ENCODE measurements at regions not wholly inside any gene's neighbourhood (a gene's known extent, or its start where the extent isn't known, plus 50 kb on each side); places are given as distances from the start of the nearest gene placed in this dataset.

DNA sequence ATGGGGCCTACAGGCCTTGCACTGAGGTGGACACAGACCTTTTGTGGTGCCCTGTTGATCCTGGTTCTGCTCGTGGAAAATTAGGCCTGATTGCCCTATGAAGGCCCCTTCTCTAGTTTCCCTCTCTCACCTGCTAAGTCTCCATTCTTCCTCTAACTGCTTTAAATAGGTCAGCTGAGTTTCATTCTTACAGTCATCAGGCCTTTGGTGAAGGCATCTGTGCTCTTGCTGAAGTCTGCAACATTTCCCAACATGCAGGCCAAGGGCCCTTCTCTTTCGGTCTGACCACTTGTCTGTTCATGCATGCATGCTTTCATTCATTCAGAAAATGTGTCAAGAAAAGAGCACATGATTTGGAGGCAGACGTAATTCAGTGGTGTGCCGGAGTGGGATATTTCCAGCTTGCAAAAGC, 244.0 kb downstream of the BUB3 start:
- Histone ChIP-seq H3K4me1 (ENCODE audit: control insufficient read depth, extremely low read depth, insufficient read depth, low read length) (no peaks in the 10 kb centered on the region), H3K9me1 (ENCODE audit: control insufficient read depth, extremely low read depth, insufficient read depth, low read length) (no peaks in the 10 kb centered on the region), H3K4me3 (ENCODE audit: control insufficient read depth in 2 of 3, extremely low read depth in 1 of 3, insufficient read depth in 2 of 3, low read depth in 1 of 3, low read length in 3 of 3) (no peak overlapping the region), H3K9me3 (ENCODE audit: control insufficient read depth, low read depth, low read length) (no peaks in the 10 kb centered on the region), H3K27ac (ENCODE audit: control insufficient read depth, insufficient read depth, low read length) (no peak overlapping the region), H3K79me2 (ENCODE audit: control insufficient read depth, insufficient read depth, low read length) (no peaks in the 10 kb centered on the region), H4K20me1 (ENCODE audit: control insufficient read depth, extremely low read depth, insufficient read depth, low read length) (no peaks in the 10 kb centered on the region), H3K4me2 (ENCODE audit: control insufficient read depth, extremely low read depth, insufficient read depth, low read depth, low read length) (no peak overlapping the region), H3K36me3 (ENCODE audit: control insufficient read depth in 2 of 2, extremely low read depth in 1 of 2, insufficient read depth in 2 of 2, low read length in 2 of 2) (no peaks in the 10 kb centered on the region), H3K9ac (ENCODE audit: control insufficient read depth, extremely low read depth, insufficient read depth, low read length) (no peak overlapping the region), H3K27me3 (ENCODE audit: control insufficient read depth, extremely low read depth, insufficient read depth, low read length) (no peaks in the 10 kb centered on the region), H2AFZ (ENCODE audit: control insufficient read depth, low read length) (no peak overlapping the region)
- TF ChIP-seq CTCF (optimal IDR thresholded peaks at IDR 0.05 in 1 of 3, IDR thresholded peaks at IDR 0.05 in 1 of 3, conservative IDR thresholded peaks at IDR 0.05 in 1 of 3; ENCODE audit: extremely low read depth in 1 of 3, insufficient read depth in 2 of 3, low read length in 3 of 3), result no peak
- DNase-seq (ENCODE audit: low read depth, low spot score) (no peak), FAIRE-seq (no peak)
- dilution Hi-C loops (cut with MboI; ENCODE audit: extremely low pct_ligation_motif_present, low sequenced_read_pairs), result no loop called here

DNA sequence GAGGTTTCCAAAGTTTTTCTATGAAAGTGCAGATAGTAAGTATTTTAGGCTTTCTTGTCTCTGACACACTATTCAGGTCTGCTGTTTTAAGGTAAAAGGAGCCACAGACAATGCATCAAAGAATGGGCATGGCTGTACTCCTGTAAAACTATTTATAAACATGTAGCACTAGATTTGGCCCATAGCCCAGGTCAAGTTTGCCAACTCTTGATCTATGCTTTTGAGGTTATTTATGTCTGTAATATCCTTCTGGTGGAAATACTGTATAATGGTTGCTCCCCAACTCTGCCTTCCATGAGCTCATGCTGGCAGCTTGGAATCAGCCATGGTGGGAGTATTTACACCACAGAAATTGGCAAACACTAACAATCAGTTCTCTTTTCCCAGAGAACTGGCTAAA, 244.6 kb downstream of the BUB3 start:
- no peak for FAIRE-seq
- TF ChIP-seq CTCF (optimal IDR thresholded peaks at IDR 0.05 in 1 of 3, IDR thresholded peaks at IDR 0.05 in 1 of 3, conservative IDR thresholded peaks at IDR 0.05 in 1 of 3; ENCODE audit: extremely low read depth in 1 of 3, insufficient read depth in 2 of 3, low read length in 3 of 3), result no peak
- no peak for TF ChIP-seq EZH2 (IDR thresholded peaks at IDR 0.05; ENCODE audit: low read length)
- no peak overlapping the region for H3K27ac ChIP-seq (ENCODE audit: control insufficient read depth, insufficient read depth, low read length)

More for the DNA sequence above, 244.6 kb downstream of the BUB3 start:
- H4K20me1 ChIP-seq (ENCODE audit: control insufficient read depth, extremely low read depth, insufficient read depth, low read length), result no peaks in the 10 kb centered on the region
- no peak overlapping the region for H3K4me2 ChIP-seq (ENCODE audit: control insufficient read depth, extremely low read depth, insufficient read depth, low read depth, low read length)
- H3K9me3 ChIP-seq (ENCODE audit: control insufficient read depth, low read depth, low read length), result no peaks in the 10 kb centered on the region
- H3K4me3 ChIP-seq (ENCODE audit: control insufficient read depth in 2 of 3, extremely low read depth in 1 of 3, insufficient read depth in 2 of 3, low read depth in 1 of 3, low read length in 3 of 3), result no peak overlapping the region
- H3K9ac ChIP-seq (ENCODE audit: control insufficient read depth, extremely low read depth, insufficient read depth, low read length), result no peak overlapping the region
- no peaks in the 10 kb centered on the region for H3K27me3 ChIP-seq (ENCODE audit: control insufficient read depth, extremely low read depth, insufficient read depth, low read length)
- H3K36me3 ChIP-seq (ENCODE audit: control insufficient read depth in 2 of 2, extremely low read depth in 1 of 2, insufficient read depth in 2 of 2, low read length in 2 of 2), result no peaks in the 10 kb centered on the region
- no peak overlapping the region for H2AFZ ChIP-seq (ENCODE audit: control insufficient read depth, low read length)
- dilution Hi-C loops (cut with MboI; ENCODE audit: extremely low pct_ligation_motif_present, low sequenced_read_pairs), result no loop called here
- H3K4me1 ChIP-seq (ENCODE audit: control insufficient read depth, extremely low read depth, insufficient read depth, low read length), result no peaks in the 10 kb centered on the region
- no peaks in the 10 kb centered on the region for H3K79me2 ChIP-seq (ENCODE audit: control insufficient read depth, insufficient read depth, low read length)
- DNase-seq (ENCODE audit: low read depth, low spot score), result no peak
- no peaks in the 10 kb centered on the region for H3K9me1 ChIP-seq (ENCODE audit: control insufficient read depth, extremely low read depth, insufficient read depth, low read length)
